ENCODE measurements at regions not wholly inside any gene's neighbourhood (a gene's known extent, or its start where the extent isn't known, plus 50 kb on each side); places are given as distances from the start of the nearest gene placed in this dataset.

- DNase-seq: peak; percentile 23
Observed at GRCh38 chr3:193780810-193781478, 187.9 kb downstream of the OPA1 start.

- no peak for DNase-seq
Observed at GRCh38 chr3:193782276-193782647, 189.3 kb downstream of the OPA1 start.

GRCh38 chr3:193782747-193783146 lies 189.7 kb downstream of the OPA1 start:
- DNase-seq: no peak

- DNase-seq: no peak
Observed at GRCh38 chr3:193783166-193783896, 190.3 kb downstream of the OPA1 start.

GRCh38 chr3:193784822-193785221 lies 191.8 kb downstream of the OPA1 start:
- no peak for DNase-seq

- no peak for DNase-seq
Observed at GRCh38 chr3:193787496-193787870, 194.5 kb downstream of the OPA1 start.

- DNase-seq: no peak
Observed at GRCh38 chr3:193788189-193788991, 195.4 kb downstream of the OPA1 start.

GRCh38 chr3:193789455-193789854 lies 196.4 kb downstream of the OPA1 start:
- DNase-seq: no peak

- DNase-seq: no peak
Observed at GRCh38 chr3:193790086-193790990, 197.3 kb downstream of the OPA1 start.

- no peak for DNase-seq
Observed at GRCh38 chr3:193791041-193792032, 198.3 kb downstream of the OPA1 start.

- no peak for DNase-seq
Observed at GRCh38 chr3:193793123-193793522, 200.1 kb downstream of the OPA1 start.

GRCh38 chr3:193794002-193794881 lies 201.2 kb downstream of the OPA1 start:
- no peak for DNase-seq

- no peak for DNase-seq
Observed at GRCh38 chr3:193795062-193795690, 202.2 kb downstream of the OPA1 start.

GRCh38 chr3:193796089-193796488 lies 203.1 kb downstream of the OPA1 start:
- no peak for DNase-seq

- DNase-seq: no peak
Observed at GRCh38 chr3:193797566-193797965, 204.6 kb downstream of the OPA1 start.

GRCh38 chr3:193798051-193798450 lies 205.0 kb downstream of the OPA1 start:
- no peak for DNase-seq

- DNase-seq: no peak
Observed at GRCh38 chr3:193800138-193801043, 207.4 kb downstream of the OPA1 start.

GRCh38 chr3:193801097-193801496 lies 208.1 kb downstream of the OPA1 start:
- no peak for DNase-seq

- no peak for DNase-seq
Observed at GRCh38 chr3:193803288-193803687, 210.3 kb downstream of the OPA1 start.
